Tibial artery (tissue), 4 donors: ENCODE measurements at regions not wholly inside any gene's neighbourhood (a gene's known extent, or its start where the extent isn't known, plus 50 kb on each side); places are given as distances from the start of the nearest gene placed in this dataset.

Source experiments
- DNase-seq, 2 donors: peaks; one replicate each; pipeline ENCODE4 v3.0.0-alpha.2; 2019
- H3K27ac ChIP-seq, 2 donors: fragments of 200-600 bp; sonication (generic) in 1 of 2; 1 replicate in 1 of 2; 2 replicates in 1 of 2; pipeline ENCODE4 v1.5.1; 2018 to 2019; ENCODE audit warnings: mild to moderate bottlenecking in 1 of 2
- H3K27me3 ChIP-seq, 2 donors: fragments of 200-600 bp; sonication (generic) in 1 of 2; one replicate each; pipeline versions ENCODE4 v1.5.1 to v1.6.0; 2016 to 2019
- H3K36me3 ChIP-seq, 3 donors: fragments of 200-600 bp; sonication (generic) in 2 of 3; one replicate each; pipeline ENCODE4 v1.5.1; 2016 to 2019; ENCODE audit warnings: mild to moderate bottlenecking in 2 of 3
- H3K4me1 ChIP-seq, 4 donors: fragments of 200-600 bp; sonication (generic) in 2 of 4; 1 replicate in 3 of 4; 2 replicates in 1 of 4; pipeline ENCODE4 v1.5.1; 2016 to 2019
- H3K4me3 ChIP-seq, 2 donors: fragments of 200-600 bp; sonication (generic) in 1 of 2; 1 replicate in 1 of 2; 2 replicates in 1 of 2; pipeline ENCODE4 v1.5.1; 2018 to 2019; ENCODE audit warnings: mild to moderate bottlenecking in 2 of 2
- H3K9me3 ChIP-seq, 3 donors: fragments of 200-600 bp; sonication (generic) in 1 of 3; one replicate each; pipeline ENCODE4 v1.5.1; 2016 to 2019
- intact Hi-C: fragments of 100-400 bp; cut with DNase I; formaldehyde crosslinking; loops from one replicate; pipeline ENCODE4 v1.15.0; 2023; ENCODE audit warnings: low total_unique reads
- TF ChIP-seq, protein P1 (sequence below), 2 experiments: fragments of 200-600 bp in 1 of 2; fragments of 450-650 bp in 1 of 2; IDR thresholded peaks; one replicate each; pipeline ENCODE4 v1.5.1; 2017 to 2019; ENCODE audit warnings: antibody characterized with exemption in 2 of 2, mild to moderate bottlenecking in 1 of 2, moderate library complexity in 1 of 2

DNA sequence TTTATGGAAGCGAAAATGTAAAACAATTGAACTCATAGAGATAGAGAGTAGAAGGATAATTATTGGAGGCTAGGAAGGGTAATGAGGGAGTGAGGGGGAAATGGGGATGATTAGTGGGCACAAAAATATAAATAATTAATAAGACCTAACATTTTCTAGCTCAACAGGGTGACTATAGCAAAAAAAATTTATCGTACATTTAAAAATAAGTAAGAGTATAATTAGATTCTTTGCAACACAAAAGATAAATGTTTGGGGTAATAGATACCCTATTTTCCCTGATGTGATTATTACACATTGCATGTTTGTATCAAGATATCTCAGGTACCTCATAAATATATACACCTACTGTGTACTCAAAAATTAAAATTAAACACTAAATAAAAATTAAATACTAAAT, 1070.0 kb downstream of the LRFN5 start:
- Histone ChIP-seq H3K4me3 (no peak overlapping the region), H3K36me3 (no peaks in the 10 kb centered on the region), H3K27ac (no peak overlapping the region), H3K4me1 (no peaks in the 10 kb centered on the region), H3K9me3 (no peaks in the 10 kb centered on the region), H3K27me3 (no peaks in the 10 kb centered on the region)
- TF ChIP-seq, protein P1, sequence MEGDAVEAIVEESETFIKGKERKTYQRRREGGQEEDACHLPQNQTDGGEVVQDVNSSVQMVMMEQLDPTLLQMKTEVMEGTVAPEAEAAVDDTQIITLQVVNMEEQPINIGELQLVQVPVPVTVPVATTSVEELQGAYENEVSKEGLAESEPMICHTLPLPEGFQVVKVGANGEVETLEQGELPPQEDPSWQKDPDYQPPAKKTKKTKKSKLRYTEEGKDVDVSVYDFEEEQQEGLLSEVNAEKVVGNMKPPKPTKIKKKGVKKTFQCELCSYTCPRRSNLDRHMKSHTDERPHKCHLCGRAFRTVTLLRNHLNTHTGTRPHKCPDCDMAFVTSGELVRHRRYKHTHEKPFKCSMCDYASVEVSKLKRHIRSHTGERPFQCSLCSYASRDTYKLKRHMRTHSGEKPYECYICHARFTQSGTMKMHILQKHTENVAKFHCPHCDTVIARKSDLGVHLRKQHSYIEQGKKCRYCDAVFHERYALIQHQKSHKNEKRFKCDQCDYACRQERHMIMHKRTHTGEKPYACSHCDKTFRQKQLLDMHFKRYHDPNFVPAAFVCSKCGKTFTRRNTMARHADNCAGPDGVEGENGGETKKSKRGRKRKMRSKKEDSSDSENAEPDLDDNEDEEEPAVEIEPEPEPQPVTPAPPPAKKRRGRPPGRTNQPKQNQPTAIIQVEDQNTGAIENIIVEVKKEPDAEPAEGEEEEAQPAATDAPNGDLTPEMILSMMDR (IDR thresholded peaks at IDR 0.05): no peak
- no peak for DNase-seq
- intact Hi-C loops: no loop called here

- no peak for DNase-seq
- Histone ChIP-seq H3K27me3 (no peaks in the 10 kb centered on the region), H3K4me1 (no peaks in the 10 kb centered on the region), H3K36me3 (no peaks in the 10 kb centered on the region), H3K9me3 (no peaks in the 10 kb centered on the region), H3K4me3 (no peak overlapping the region), H3K27ac (no peak overlapping the region)
- TF ChIP-seq, protein P1 (IDR thresholded peaks at IDR 0.05): no peak
- intact Hi-C loops: no loop called here
Observed at GRCh38 chr14:42673963-42674362, 1067.3 kb downstream of the LRFN5 start.

GRCh38 chr14:42671636-42672035, 1065.0 kb downstream of the LRFN5 start:
- TF ChIP-seq, protein P1 (IDR thresholded peaks at IDR 0.05): no peak
- intact Hi-C loops: no loop called here

DNA sequence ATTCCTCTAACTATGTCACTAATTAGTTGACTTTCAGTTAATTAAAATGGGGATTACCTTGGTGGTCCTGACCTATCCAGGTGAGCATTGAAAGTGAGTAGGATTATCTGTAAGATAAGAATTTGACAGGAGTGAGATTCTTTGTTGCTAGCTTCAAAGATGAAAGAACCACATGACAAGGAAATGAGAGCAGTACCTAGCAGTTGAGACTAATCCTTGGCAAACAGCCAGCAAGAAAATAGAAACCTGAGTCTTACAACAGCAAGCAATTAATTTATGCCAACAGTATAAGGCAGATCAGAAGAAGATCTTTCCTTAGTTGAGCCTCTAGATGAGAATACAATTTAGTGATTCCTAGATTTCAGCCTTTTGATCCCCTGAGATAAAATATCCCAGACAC, 1058.4 kb downstream of the LRFN5 start:
- no peaks in the 10 kb centered on the region for H3K4me1 ChIP-seq
- no peaks in the 10 kb centered on the region for H3K9me3 ChIP-seq
- no peaks in the 10 kb centered on the region for H3K36me3 ChIP-seq
- TF ChIP-seq, protein P1 (IDR thresholded peaks at IDR 0.05): no peak
- DNase-seq: no peak
- H3K27me3 ChIP-seq: no peaks in the 10 kb centered on the region
- no peak overlapping the region for H3K27ac ChIP-seq
- intact Hi-C loops: no loop called here
- H3K4me3 ChIP-seq: no peak overlapping the region

More at GRCh38 chr14:42671636-42672035, 1065.0 kb downstream of the LRFN5 start:
- H3K4me3 ChIP-seq: no peak overlapping the region
- H3K36me3 ChIP-seq: no peaks in the 10 kb centered on the region
- no peak for DNase-seq
- H3K27ac ChIP-seq: no peak overlapping the region
- no peaks in the 10 kb centered on the region for H3K27me3 ChIP-seq
- H3K4me1 ChIP-seq: no peaks in the 10 kb centered on the region
- H3K9me3 ChIP-seq: no peaks in the 10 kb centered on the region

DNA sequence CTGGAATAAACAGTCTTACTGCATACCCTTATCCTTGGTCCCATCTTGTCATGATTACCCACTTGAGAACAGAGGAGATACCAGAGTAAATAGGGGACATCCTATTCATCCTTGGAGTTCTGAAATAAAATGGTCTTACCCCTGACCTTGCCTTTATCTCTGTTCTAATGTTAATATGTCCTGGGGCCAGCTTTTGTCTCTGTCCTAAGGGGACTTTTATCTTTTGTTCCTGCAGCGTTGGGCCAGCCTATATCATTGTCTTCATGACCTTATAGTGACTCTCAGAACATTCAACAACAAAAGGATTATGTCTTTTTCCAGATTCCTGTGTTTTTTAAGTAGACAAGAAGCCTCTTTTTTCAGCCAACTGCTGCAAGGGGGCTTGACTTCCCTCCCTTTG, 1057.5 kb downstream of the LRFN5 start:
- H3K9me3 ChIP-seq: no peaks in the 10 kb centered on the region

More for the DNA sequence above, 1057.5 kb downstream of the LRFN5 start:
- Histone ChIP-seq H3K4me3 (no peak overlapping the region), H3K27me3 (no peaks in the 10 kb centered on the region), H3K4me1 (no peaks in the 10 kb centered on the region), H3K36me3 (no peaks in the 10 kb centered on the region), H3K27ac (no peak overlapping the region)
- no peak for DNase-seq
- intact Hi-C loops: no loop called here
- TF ChIP-seq, protein P1 (IDR thresholded peaks at IDR 0.05): no peak
